ENCODE measurements at regions not wholly inside any gene's neighbourhood (a gene's known extent, or its start where the extent isn't known, plus 50 kb on each side); places are given as distances from the start of the nearest gene placed in this dataset.

DNA sequence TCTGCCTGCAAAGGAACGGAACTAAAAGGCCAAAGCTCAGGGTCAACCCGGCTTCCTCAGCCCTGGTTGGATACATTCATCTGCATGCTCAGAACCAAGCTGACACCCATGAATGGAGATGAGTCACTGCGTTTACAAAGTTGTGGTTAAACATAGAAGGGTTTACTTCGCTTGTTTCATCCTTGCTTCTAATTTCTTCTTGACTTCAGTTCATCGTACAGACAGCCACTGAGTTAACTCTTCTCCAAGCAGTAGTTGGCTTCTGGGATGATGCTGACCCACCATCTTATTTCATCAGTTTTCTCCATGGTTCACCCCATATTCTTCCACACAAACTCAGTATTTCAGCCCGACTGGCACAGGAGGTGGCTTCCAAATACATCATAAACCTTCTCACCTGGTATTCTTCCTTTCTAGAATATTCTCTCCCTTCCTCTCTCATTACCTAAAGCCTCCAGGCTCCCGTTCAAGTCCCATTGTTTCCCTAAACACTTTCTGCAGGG, 166.3 kb upstream of the RNF32 start (continued):
- TF ChIP-seq ZNF292 (CRISPR knock-in tag; IDR thresholded peaks at IDR 0.05; ENCODE audit: borderline replicate concordance, low read depth) (peak; percentile 46; the same call in 1 of the 2 replicates), ZFX (CRISPR knock-in tag; IDR thresholded peaks at IDR 0.05; ENCODE audit: low read depth) (peak; percentile 33; the same call in 1 of the 2 replicates), U2AF1 (optimal IDR thresholded peaks at IDR 0.05; ENCODE audit: low read depth, low read length) (no peak), HOXA3 (CRISPR knock-in tag; IDR thresholded peaks at IDR 0.05) (peak; percentile 53; the same call in 1 of the 2 replicates), FOSL2 (CRISPR knock-in tag; IDR thresholded peaks at IDR 0.05) (peak; percentile 99), ZNF772 (CRISPR knock-in tag; IDR thresholded peaks at IDR 0.05) (no peak), GFI1 (CRISPR knock-in tag; IDR thresholded peaks at IDR 0.05; ENCODE audit: borderline replicate concordance) (no peak), RXRB (CRISPR knock-in tag; IDR thresholded peaks at IDR 0.05; ENCODE audit: borderline replicate concordance) (peak; percentile 79), ZNF331 (CRISPR knock-in tag; IDR thresholded peaks at IDR 0.05) (peak; percentile 52; the same call in 1 of the 2 replicates), ZNF282 (IDR thresholded peaks at IDR 0.05; ENCODE audit: partially characterized antibody) (no peak), DPF2 (CRISPR knock-in tag; IDR thresholded peaks at IDR 0.05; ENCODE audit: borderline replicate concordance, low read depth) (peak; percentile 45; the same call in 1 of the 2 replicates), HNF4A (CRISPR knock-in tag; IDR thresholded peaks at IDR 0.05) (peak; percentile 87), ZFP1 (CRISPR knock-in tag; IDR thresholded peaks at IDR 0.05) (peak; percentile 39; the same call in 1 of the 2 replicates), GATAD2A (CRISPR knock-in tag; IDR thresholded peaks at IDR 0.05) (peak; percentile 88), EHMT2 (IDR thresholded peaks at IDR 0.05; ENCODE audit: borderline replicate concordance, low read depth, low read length) (0 out of 2 replicates have a peak, but pooled peaks have one; percentile 45), POGK (CRISPR knock-in tag; conservative IDR thresholded peaks at IDR 0.05) (peak; percentile 58; the same call in 1 of the 2 replicates), FOXJ3 (CRISPR knock-in tag; IDR thresholded peaks at IDR 0.05; ENCODE audit: borderline replicate concordance) (0 out of 2 replicates have a peak, but pooled peaks have one; percentile 17), FOXA1 (IDR thresholded peaks at IDR 0.05) (no peak), FOXA1 (CRISPR knock-in tag; IDR thresholded peaks at IDR 0.05) (peak; percentile 65), HDAC2 (CRISPR knock-in tag; IDR thresholded peaks at IDR 0.05) (peak; percentile 76), FOXC1 (CRISPR knock-in tag; IDR thresholded peaks at IDR 0.05; ENCODE audit: borderline replicate concordance) (no peak), SRSF1 (optimal IDR thresholded peaks at IDR 0.05; ENCODE audit: low read depth, low read length) (no peak), GATAD1 (CRISPR knock-in tag; IDR thresholded peaks at IDR 0.05) (peak; percentile 18; the same call in 1 of the 2 replicates), ERF (CRISPR knock-in tag; IDR thresholded peaks at IDR 0.05) (peak; percentile 53; the same call in 1 of the 2 replicates), ISX (CRISPR knock-in tag; conservative IDR thresholded peaks at IDR 0.05) (no peak), XRCC5 (optimal IDR thresholded peaks at IDR 0.05; ENCODE audit: low read length) (peak; percentile 20), HMG20A (CRISPR knock-in tag; IDR thresholded peaks at IDR 0.05; ENCODE audit: borderline replicate concordance) (peak; percentile 85; the same call in 1 of the 2 replicates), IRF2 (CRISPR knock-in tag; IDR thresholded peaks at IDR 0.05) (peak; percentile 77), ZNF652 (CRISPR knock-in tag; IDR thresholded peaks at IDR 0.05; ENCODE audit: borderline replicate concordance, low read depth) (peak; percentile 23; the same call in 1 of the 2 replicates)
- TF ChIP-seq, protein P1, sequence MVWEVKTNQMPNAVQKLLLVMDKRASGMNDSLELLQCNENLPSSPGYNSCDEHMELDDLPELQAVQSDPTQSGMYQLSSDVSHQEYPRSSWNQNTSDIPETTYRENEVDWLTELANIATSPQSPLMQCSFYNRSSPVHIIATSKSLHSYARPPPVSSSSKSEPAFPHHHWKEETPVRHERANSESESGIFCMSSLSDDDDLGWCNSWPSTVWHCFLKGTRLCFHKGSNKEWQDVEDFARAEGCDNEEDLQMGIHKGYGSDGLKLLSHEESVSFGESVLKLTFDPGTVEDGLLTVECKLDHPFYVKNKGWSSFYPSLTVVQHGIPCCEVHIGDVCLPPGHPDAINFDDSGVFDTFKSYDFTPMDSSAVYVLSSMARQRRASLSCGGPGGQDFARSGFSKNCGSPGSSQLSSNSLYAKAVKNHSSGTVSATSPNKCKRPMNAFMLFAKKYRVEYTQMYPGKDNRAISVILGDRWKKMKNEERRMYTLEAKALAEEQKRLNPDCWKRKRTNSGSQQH (CRISPR knock-in tag; IDR thresholded peaks at IDR 0.05; ENCODE audit: low read depth) = no peak
- TF ChIP-seq, protein P2, sequence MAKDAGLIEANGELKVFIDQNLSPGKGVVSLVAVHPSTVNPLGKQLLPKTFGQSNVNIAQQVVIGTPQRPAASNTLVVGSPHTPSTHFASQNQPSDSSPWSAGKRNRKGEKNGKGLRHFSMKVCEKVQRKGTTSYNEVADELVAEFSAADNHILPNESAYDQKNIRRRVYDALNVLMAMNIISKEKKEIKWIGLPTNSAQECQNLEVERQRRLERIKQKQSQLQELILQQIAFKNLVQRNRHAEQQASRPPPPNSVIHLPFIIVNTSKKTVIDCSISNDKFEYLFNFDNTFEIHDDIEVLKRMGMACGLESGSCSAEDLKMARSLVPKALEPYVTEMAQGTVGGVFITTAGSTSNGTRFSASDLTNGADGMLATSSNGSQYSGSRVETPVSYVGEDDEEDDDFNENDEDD (CRISPR knock-in tag; IDR thresholded peaks at IDR 0.05; ENCODE audit: borderline replicate concordance) = no peak; the same call in 1 of the 2 replicates

All from HepG2 (cell line).